ENCODE measurements at regions not wholly inside any gene's neighbourhood (a gene's known extent, or its start where the extent isn't known, plus 50 kb on each side); places are given as distances from the start of the nearest gene placed in this dataset.

DNA sequence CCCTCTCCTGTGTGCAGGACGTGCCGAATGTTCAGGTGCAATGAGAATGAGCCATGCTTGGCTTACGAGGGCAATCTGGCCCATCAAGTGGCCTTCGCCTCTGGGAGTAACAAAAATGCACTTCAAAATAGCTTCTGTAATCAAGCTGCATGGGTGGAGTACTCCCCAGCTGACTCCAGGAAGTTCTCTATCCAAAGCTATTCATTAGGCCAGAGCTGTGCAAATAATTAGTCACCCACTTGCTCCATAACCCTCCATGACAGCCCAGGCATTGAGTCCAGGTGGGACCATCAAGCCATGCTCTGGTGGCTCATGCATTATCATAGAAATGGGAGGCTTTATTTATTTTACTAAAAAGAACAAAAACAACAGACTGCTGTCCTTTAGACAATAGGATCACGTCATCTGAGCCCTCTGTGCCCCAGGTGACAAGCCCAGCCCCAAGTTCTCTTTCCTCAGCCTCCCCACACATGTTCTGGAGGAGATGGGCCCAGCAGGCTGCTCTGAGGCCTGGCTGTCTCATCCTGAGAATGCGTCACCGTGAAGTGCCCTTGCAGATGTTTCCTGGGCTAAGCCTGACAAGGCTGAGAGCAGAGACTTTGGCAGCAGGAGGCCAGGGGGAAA is 244.7 kb downstream of the ETS1 start:
- Mint-ChIP-seq H3K9me3 (peaks cover 5% of the 10 kb centered on the region), H3K27me3 (no peaks in the 10 kb centered on the region), H3K4me1 (ENCODE audit: low read depth) (peaks cover 84% of the 10 kb centered on the region), H3K4me3 (peak overlapping the region; percentile 69), H3K36me3 (ENCODE audit: low read depth) (peaks cover 9% of the 10 kb centered on the region), H3K27ac (peak overlapping the region; percentile 86)
- CTCF ChIA-PET: interaction anchor here (0.8 to 2.4 kb wide), 12 partner anchors 9 to 289 kb away, joined by 3 to 20 read pairs (median 3); no protein-coding TSS in a partner anchor
- DNase-seq (peak; percentile 89), ATAC-seq (peak; percentile 81)
- TF ChIP-seq, protein P1, sequence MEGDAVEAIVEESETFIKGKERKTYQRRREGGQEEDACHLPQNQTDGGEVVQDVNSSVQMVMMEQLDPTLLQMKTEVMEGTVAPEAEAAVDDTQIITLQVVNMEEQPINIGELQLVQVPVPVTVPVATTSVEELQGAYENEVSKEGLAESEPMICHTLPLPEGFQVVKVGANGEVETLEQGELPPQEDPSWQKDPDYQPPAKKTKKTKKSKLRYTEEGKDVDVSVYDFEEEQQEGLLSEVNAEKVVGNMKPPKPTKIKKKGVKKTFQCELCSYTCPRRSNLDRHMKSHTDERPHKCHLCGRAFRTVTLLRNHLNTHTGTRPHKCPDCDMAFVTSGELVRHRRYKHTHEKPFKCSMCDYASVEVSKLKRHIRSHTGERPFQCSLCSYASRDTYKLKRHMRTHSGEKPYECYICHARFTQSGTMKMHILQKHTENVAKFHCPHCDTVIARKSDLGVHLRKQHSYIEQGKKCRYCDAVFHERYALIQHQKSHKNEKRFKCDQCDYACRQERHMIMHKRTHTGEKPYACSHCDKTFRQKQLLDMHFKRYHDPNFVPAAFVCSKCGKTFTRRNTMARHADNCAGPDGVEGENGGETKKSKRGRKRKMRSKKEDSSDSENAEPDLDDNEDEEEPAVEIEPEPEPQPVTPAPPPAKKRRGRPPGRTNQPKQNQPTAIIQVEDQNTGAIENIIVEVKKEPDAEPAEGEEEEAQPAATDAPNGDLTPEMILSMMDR (IDR thresholded peaks at IDR 0.05): no peak
- intact Hi-C loops (cut with micrococcal nuclease): loop anchor here (5.0 to 10.0 kb wide), 2 partner anchors 35 to 48 kb away; no protein-coding TSS in a partner anchor
- POLR2A ChIA-PET: interaction anchor here (0.8 to 2.0 kb wide), 17 partner anchors 12 to 288 kb away, joined by 3 to 8 read pairs (median 4); no protein-coding TSS in a partner anchor

DNA sequence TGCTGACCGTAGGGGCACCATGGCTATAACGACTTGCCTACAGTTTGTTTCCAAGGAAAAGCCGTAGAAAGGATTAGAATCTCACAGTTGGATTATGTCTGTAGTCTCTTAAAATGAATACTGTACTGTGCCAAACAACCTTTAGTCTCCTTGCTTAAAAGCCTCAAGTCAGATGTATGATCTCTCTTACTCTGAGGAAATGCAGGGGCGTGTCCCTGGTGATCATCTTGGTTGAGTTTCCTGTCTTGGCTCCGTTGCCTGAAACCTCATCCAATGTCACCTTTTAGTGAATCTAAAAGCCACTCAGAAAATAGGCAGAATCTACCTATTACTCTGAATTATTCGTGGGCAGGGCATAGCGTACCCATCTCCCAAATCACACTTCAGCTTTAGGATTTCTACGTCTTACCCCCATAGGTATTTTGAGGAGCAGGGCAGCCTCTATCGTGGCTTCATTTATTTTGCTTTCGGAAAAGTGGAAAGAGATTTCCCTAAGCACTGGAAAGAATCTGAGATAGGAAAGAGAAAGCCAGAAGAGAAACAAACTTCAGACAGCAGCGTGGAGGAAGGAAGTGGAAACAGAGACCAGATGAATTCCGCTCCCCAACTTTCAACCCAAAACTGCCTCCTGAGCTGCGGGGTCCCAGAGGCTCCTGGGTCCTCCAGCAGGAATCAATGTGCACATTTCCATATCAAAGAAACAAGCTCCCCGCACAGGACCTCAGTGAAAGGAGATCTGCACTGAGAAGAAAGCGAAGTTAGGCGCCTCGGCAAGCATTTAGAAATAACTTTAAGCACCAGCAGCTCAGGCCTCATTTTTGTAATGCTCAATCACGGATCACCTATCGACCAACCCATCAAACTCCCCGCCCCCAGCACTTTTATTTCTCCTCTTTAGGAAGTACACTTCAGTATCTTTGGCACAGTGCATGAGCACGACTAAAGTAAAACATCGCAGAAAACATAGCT is 245.8 kb downstream of the ETS1 start:
- Mint-ChIP-seq H3K27me3 (no peaks in the 10 kb centered on the region), H3K27ac (peak overlapping the region; percentile 86), H3K4me1 (ENCODE audit: low read depth) (peaks cover 84% of the 10 kb centered on the region), H3K9me3 (peaks cover 5% of the 10 kb centered on the region), H3K4me3 (peak overlapping the region; percentile 69), H3K36me3 (ENCODE audit: low read depth) (peaks cover 9% of the 10 kb centered on the region)
- CTCF ChIA-PET: interaction anchor here (0.8 to 2.4 kb wide), 12 partner anchors 8 to 290 kb away, joined by 3 to 20 read pairs (median 3); no protein-coding TSS in a partner anchor
- POLR2A ChIA-PET: interaction anchor here (0.6 to 2.0 kb wide), 23 partner anchors 10 to 289 kb away, joined by 3 to 8 read pairs (median 4); no protein-coding TSS in a partner anchor
- TF ChIP-seq, protein P1 (IDR thresholded peaks at IDR 0.05): no peak
- peak; percentile 47 for ATAC-seq
- peak; percentile 82 for DNase-seq
- intact Hi-C loops (cut with micrococcal nuclease): loop anchor here (5.0 to 10.0 kb wide), 2 partner anchors 36 to 47 kb away; no protein-coding TSS in a partner anchor

DNA sequence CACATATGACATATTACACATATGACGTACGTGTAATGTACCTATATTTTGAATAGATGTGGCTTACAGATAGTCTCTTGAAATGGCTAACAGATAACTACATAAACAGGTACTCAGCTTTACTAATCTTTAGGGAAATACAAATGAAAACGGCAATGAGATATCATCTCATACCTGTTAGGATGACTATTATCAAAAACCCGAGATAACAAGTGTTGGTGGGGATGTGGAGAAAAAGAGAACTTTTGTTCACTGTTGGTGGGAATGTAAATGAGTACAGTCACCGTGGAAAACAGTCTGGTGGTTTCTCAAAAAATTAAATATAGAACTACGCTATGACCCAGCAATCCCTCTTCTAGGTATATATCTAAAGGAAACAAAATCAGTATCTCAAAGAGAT is 247.6 kb downstream of the ETS1 start:
- no peak overlapping the region for H3K4me3 Mint-ChIP-seq
- intact Hi-C loops (cut with micrococcal nuclease): loop anchor here (5.0 to 10.0 kb wide), 2 partner anchors 38 to 45 kb away; no protein-coding TSS in a partner anchor

DNA sequence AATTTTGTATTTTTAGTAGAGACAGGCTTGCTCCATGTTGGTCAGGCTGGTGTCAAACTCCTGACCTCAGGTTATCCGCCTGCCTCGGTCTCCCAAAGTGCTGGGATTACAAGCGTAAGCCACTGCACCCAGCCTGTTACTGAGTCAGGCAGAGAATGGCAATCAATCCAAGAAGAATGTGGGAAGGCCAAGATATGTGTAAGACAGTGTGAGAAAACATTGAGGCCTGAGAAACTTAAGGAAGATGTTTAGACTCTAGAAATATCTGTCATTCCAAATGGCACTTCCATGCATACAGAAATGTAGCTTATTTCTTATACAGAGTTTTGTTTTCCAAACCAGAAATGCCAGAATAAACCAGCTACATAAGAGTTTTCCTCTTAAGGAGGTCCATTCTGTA is 248.5 kb downstream of the ETS1 start:
- no peak overlapping the region for H3K4me3 Mint-ChIP-seq
- POLR2A ChIA-PET: no interaction called here
- no peaks in the 10 kb centered on the region for H3K27me3 Mint-ChIP-seq
- H3K36me3 Mint-ChIP-seq (ENCODE audit: low read depth): no peaks in the 10 kb centered on the region
- ATAC-seq (no peak), DNase-seq (no peak)
- no peaks in the 10 kb centered on the region for H3K9me3 Mint-ChIP-seq
- peaks cover 76% of the 10 kb centered on the region for H3K4me1 Mint-ChIP-seq (ENCODE audit: low read depth)
- intact Hi-C loops (cut with micrococcal nuclease): no loop called here
- no peak overlapping the region for H3K27ac Mint-ChIP-seq
- CTCF ChIA-PET: interaction anchor here (1.6 kb wide), 1 partner anchor 16 kb away, joined by 5 read pairs; no protein-coding TSS in a partner anchor
- TF ChIP-seq, protein P1 (IDR thresholded peaks at IDR 0.05): no peak

More for the DNA sequence above, 247.6 kb downstream of the ETS1 start:
- Mint-ChIP-seq H3K36me3 (ENCODE audit: low read depth) (peaks cover 6% of the 10 kb centered on the region), H3K4me1 (ENCODE audit: low read depth) (peaks cover 76% of the 10 kb centered on the region), H3K27ac (peak overlapping the region; percentile 86), H3K9me3 (peaks cover 4% of the 10 kb centered on the region), H3K27me3 (no peaks in the 10 kb centered on the region)
- ChIA-PET POLR2A (interaction anchor here (0.7 kb wide), 1 partner anchor 128 kb away, joined by 3 read pairs; no protein-coding TSS in a partner anchor), CTCF (no interaction called here)
- TF ChIP-seq, protein P1 (IDR thresholded peaks at IDR 0.05): no peak
- no peak for DNase-seq
- no peak for ATAC-seq
